Sciatic nerve (tissue), 2 donors: ENCODE measurements at regions not wholly inside any gene's neighbourhood (a gene's known extent, or its start where the extent isn't known, plus 50 kb on each side); places are given as distances from the start of the nearest gene placed in this dataset.
"Not testable (repeated sequence)": the region's sequence is repeated elsewhere in the genome, so short reads cannot be mapped to it uniquely, and the experiment has no call there.

ENCODE experiments used
- ATAC-seq: fragments of 200-7000 bp; cut with Tn5 transposase; one replicate; pipeline ENCODE4 v1.9.1; 2020; ENCODE audit warnings: mild to moderate bottlenecking, moderate library complexity
- DNase-seq: peaks from one replicate; pipeline ENCODE4 v3.0.0-alpha.2; 2020; ENCODE audit warnings: low spot score
- intact Hi-C: fragments of 100-400 bp; cut with DNase I; formaldehyde crosslinking; loops from one replicate; pipeline ENCODE4 v1.14.2; 2022
- donor health status: DM: no; HTN: no; CAD: no.
- donor health status: DM: no; HTN: no; CAD: no.

- intact Hi-C loops: loop anchor here (5.0 kb wide), 1 partner anchor 845 kb away; no protein-coding TSS in a partner anchor
- DNase-seq: no peak
- no peak for ATAC-seq
These were observed 308.4 kb downstream of the ABCC12 start for GRCh38 chr16:47847220-47847970.

GRCh38 chr16:47834485-47835024, 321.2 kb downstream of the ABCC12 start:
- DNase-seq (no peak), ATAC-seq (no peak)
- intact Hi-C loops: no loop called here

- intact Hi-C loops: no loop called here
- no peak for DNase-seq
- no peak for ATAC-seq
These were observed 322.0 kb downstream of the ABCC12 start for GRCh38 chr16:47833771-47834170.

GRCh38 chr16:47829850-47830600, 325.8 kb downstream of the ABCC12 start:
- intact Hi-C loops: no loop called here
- no peak for DNase-seq
- no peak for ATAC-seq

- intact Hi-C loops: no loop called here
- no peak for DNase-seq
- ATAC-seq: no peak
These were observed 329.7 kb downstream of the ABCC12 start for GRCh38 chr16:47826070-47826469.

GRCh38 chr16:47817048-47817447, 338.7 kb downstream of the ABCC12 start:
- intact Hi-C loops: no loop called here
- DNase-seq (no peak), ATAC-seq (no peak)

- intact Hi-C loops: no loop called here
- ATAC-seq: no peak
- DNase-seq: no peak
These were observed 339.3 kb downstream of the ABCC12 start for GRCh38 chr16:47816511-47816910.

- intact Hi-C loops: no loop called here
- DNase-seq: no peak
- ATAC-seq: no peak
These were observed 340.1 kb downstream of the ABCC12 start for GRCh38 chr16:47815655-47816054.

GRCh38 chr16:47811758-47812157, 344.0 kb downstream of the ABCC12 start:
- intact Hi-C loops, ATAC-seq, DNase-seq: not testable (repeated sequence)

- DNase-seq (no peak), ATAC-seq (no peak)
- intact Hi-C loops: no loop called here
These were observed 345.2 kb downstream of the PHKB start for GRCh38 chr16:47806309-47806847.

GRCh38 chr16:47787696-47788095, 326.6 kb downstream of the PHKB start:
- intact Hi-C loops: no loop called here
- ATAC-seq (no peak), DNase-seq (no peak)

GRCh38 chr16:47781673-47782072, 320.5 kb downstream of the PHKB start:
- DNase-seq: no peak
- intact Hi-C loops: loop anchor here (5.0 kb wide), 1 partner anchor 689 kb away; no protein-coding TSS in a partner anchor

GRCh38 chr16:47780213-47780875, 319.2 kb downstream of the PHKB start:
- DNase-seq (no peak), ATAC-seq (no peak)
- intact Hi-C loops: loop anchor here (5.0 kb wide), 1 partner anchor 688 kb away; no protein-coding TSS in a partner anchor

More at GRCh38 chr16:47781673-47782072, 320.5 kb downstream of the PHKB start:
- ATAC-seq: no peak

GRCh38 chr16:47779201-47780016, 318.3 kb downstream of the PHKB start:
- no peak for DNase-seq
- ATAC-seq: peak; percentile 17
- intact Hi-C loops: loop anchor here (5.0 kb wide), 1 partner anchor 687 kb away; no protein-coding TSS in a partner anchor

- intact Hi-C loops: no loop called here
- DNase-seq (no peak), ATAC-seq (no peak)
These were observed 317.1 kb downstream of the PHKB start for GRCh38 chr16:47778106-47778801.

GRCh38 chr16:47777220-47777619, 316.1 kb downstream of the PHKB start:
- DNase-seq (no peak), ATAC-seq (no peak)
- intact Hi-C loops: no loop called here

GRCh38 chr16:47774661-47775060, 313.5 kb downstream of the PHKB start:
- DNase-seq (no peak), ATAC-seq (no peak)
- intact Hi-C loops: no loop called here

- no peak for ATAC-seq
- DNase-seq: no peak
- intact Hi-C loops: no loop called here
These were observed 292.5 kb downstream of the PHKB start for GRCh38 chr16:47753659-47754058.
